ENCODE measurements at regions not wholly inside any gene's neighbourhood (a gene's known extent, or its start where the extent isn't known, plus 50 kb on each side); places are given as distances from the start of the nearest gene placed in this dataset.

- DNase-seq (ENCODE audit: low read depth) (no peak), FAIRE-seq (no peak)
- Histone ChIP-seq H3K36me3 (ENCODE audit: control insufficient read depth, insufficient read depth, low read length) (no peaks in the 10 kb centered on the region), H3K27me3 (ENCODE audit: control insufficient read depth, insufficient read depth, low read length) (no peaks in the 10 kb centered on the region), H3K4me3 (ENCODE audit: low read depth, low read length) (no peak overlapping the region)
- TF ChIP-seq, protein P1, sequence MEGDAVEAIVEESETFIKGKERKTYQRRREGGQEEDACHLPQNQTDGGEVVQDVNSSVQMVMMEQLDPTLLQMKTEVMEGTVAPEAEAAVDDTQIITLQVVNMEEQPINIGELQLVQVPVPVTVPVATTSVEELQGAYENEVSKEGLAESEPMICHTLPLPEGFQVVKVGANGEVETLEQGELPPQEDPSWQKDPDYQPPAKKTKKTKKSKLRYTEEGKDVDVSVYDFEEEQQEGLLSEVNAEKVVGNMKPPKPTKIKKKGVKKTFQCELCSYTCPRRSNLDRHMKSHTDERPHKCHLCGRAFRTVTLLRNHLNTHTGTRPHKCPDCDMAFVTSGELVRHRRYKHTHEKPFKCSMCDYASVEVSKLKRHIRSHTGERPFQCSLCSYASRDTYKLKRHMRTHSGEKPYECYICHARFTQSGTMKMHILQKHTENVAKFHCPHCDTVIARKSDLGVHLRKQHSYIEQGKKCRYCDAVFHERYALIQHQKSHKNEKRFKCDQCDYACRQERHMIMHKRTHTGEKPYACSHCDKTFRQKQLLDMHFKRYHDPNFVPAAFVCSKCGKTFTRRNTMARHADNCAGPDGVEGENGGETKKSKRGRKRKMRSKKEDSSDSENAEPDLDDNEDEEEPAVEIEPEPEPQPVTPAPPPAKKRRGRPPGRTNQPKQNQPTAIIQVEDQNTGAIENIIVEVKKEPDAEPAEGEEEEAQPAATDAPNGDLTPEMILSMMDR (IDR thresholded peaks at IDR 0.05; ENCODE audit: insufficient read depth, low read length, severe bottlenecking) = no peak
These were observed 61.8 kb upstream of the TOM1L1 start for GRCh38 chr17:54838651-54839421.

- H3K27me3 ChIP-seq (ENCODE audit: control insufficient read depth, insufficient read depth, low read length) = no peaks in the 10 kb centered on the region
- TF ChIP-seq, protein P1 (IDR thresholded peaks at IDR 0.05; ENCODE audit: insufficient read depth, low read length, severe bottlenecking) = no peak
These were observed 61.2 kb upstream of the TOM1L1 start for GRCh38 chr17:54839447-54839846.

DNA sequence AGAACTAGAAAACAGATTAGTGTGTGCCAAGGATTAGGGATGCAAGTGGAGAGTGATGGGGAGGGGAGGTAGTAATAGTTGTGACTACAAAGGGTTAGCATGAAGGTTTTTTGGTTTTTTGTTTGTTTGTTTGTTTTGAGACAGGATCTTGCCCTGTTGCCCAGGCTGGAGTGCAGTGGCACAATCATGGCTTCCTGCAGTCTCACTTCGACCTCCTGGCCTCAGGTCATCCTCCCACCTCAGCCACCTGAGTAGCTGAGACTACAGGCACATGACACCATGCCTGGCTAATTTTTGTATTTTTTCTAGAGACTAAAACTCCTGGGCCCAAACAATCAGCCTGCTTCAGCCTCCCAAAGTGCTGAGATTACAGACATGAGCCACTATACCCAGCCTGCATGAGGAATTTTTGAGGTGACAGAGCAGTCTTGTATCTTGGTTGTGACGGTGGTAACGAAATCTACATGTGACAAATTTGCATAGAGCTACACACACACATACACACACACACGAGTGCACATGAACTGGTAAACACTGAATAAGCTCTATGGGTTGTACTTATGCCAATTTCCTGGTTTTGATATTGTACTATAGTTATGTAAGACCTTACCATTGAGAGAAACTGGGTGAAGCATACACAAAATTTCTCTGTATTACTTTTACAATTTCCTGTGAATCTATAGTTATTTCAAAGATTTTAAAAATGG, 59.6 kb upstream of the TOM1L1 start:
- no peak for FAIRE-seq
- Histone ChIP-seq H3K36me3 (ENCODE audit: control insufficient read depth, insufficient read depth, low read length) (no peaks in the 10 kb centered on the region), H3K4me3 (ENCODE audit: low read depth, low read length) (no peak overlapping the region), H3K27me3 (ENCODE audit: control insufficient read depth, insufficient read depth, low read length) (no peaks in the 10 kb centered on the region)
- DNase-seq (ENCODE audit: low read depth) = no peak
- TF ChIP-seq, protein P1 (IDR thresholded peaks at IDR 0.05; ENCODE audit: insufficient read depth, low read length, severe bottlenecking) = no peak

More at GRCh38 chr17:54839447-54839846, 61.2 kb upstream of the TOM1L1 start:
- DNase-seq (ENCODE audit: low read depth) (no peak), FAIRE-seq (no peak)
- no peak overlapping the region for H3K4me3 ChIP-seq (ENCODE audit: low read depth, low read length)
- no peaks in the 10 kb centered on the region for H3K36me3 ChIP-seq (ENCODE audit: control insufficient read depth, insufficient read depth, low read length)

DNA sequence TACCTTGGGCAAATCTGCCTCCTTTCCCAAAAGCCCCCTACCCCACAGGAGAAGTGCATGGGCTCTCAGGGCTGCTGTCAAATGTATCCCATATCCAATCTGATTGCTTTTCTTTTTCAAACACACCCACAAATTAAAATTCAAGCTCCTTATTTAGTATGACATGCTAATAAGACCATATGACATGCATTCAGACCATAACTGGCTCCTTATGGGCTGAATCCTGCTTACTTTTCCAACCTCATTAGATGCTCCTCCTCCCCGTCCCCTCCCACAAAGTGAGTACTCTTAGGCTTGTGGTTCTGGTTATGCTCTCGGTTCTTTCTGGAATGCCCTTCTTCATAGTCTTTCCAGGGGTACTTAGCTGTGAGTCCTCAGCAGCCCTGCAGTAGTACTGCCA, 59.0 kb upstream of the TOM1L1 start:
- no peaks in the 10 kb centered on the region for H3K36me3 ChIP-seq (ENCODE audit: control insufficient read depth, insufficient read depth, low read length)
- FAIRE-seq = no peak
- DNase-seq (ENCODE audit: low read depth) = no peak
- H3K27me3 ChIP-seq (ENCODE audit: control insufficient read depth, insufficient read depth, low read length) = no peaks in the 10 kb centered on the region
- TF ChIP-seq, protein P1 (IDR thresholded peaks at IDR 0.05; ENCODE audit: insufficient read depth, low read length, severe bottlenecking) = no peak
- H3K4me3 ChIP-seq (ENCODE audit: low read depth, low read length) = no peak overlapping the region

DNA sequence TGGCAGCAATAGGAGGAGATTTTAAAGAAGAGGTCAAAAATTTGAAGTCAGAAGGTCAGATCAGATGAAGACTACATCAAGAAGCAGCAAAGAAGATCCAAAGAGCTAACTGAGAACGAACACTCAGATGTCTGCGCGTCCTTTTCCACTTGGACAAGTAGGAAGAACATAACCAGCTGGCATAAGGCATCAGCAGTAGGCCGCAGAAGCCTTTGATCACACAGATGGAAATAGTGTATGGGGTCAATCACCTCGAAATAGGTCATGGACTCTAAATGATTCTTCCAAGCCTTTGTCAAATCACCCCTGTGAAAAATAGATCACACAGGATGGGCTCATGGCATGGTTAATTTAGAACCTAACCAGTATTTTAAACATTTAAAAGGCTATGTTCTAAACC, 56.4 kb upstream of the TOM1L1 start:
- TF ChIP-seq, protein P1 (IDR thresholded peaks at IDR 0.05; ENCODE audit: insufficient read depth, low read length, severe bottlenecking) = no peak
- FAIRE-seq = no peak
- H3K27me3 ChIP-seq (ENCODE audit: control insufficient read depth, insufficient read depth, low read length) = no peaks in the 10 kb centered on the region
- no peak overlapping the region for H3K4me3 ChIP-seq (ENCODE audit: low read depth, low read length)
- no peaks in the 10 kb centered on the region for H3K36me3 ChIP-seq (ENCODE audit: control insufficient read depth, insufficient read depth, low read length)
- no peak for DNase-seq (ENCODE audit: low read depth)
